ENCODE measurements at regions not wholly inside any gene's neighbourhood (a gene's known extent, or its start where the extent isn't known, plus 50 kb on each side); places are given as distances from the start of the nearest gene placed in this dataset.
"Not testable (repeated sequence)": the region's sequence is repeated elsewhere in the genome, so short reads cannot be mapped to it uniquely, and the experiment has no call there.

DNA sequence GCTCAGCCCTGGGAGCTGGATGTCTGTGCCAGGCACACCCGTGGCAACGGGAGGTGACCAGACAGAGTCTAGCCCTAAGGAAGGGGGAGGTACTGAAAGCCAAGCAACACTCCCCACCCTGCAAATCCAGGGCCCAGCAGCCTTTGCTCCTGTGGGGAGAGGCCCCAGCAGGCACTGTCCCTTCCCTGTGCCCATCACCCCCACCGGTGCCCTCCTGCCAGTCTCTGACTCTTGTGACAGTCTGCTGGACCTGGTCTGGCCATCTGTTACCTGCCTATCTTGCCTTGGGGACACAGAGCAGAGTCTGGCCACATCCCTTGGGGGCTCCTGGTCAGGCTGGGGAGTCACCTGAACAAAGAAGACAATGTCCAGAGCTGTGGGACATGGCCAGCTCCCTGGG lies 520.2 kb downstream of the TP53TG3F start:
- H3K9me3 ChIP-seq (ENCODE audit: low read length); H3K27ac ChIP-seq (ENCODE audit: extremely low read length, insufficient read depth, low read length); CTCF ChIA-PET (ENCODE audit: low intra/inter-chr PET ratio, low total read pairs); H3K27me3 ChIP-seq (ENCODE audit: control insufficient read depth in 1 of 2, insufficient read depth in 2 of 2, low read length in 2 of 2); H2AFZ ChIP-seq (ENCODE audit: low read length); POLR2A ChIA-PET; DNase-seq (ENCODE audit: low spot score); H4K20me1 ChIP-seq (ENCODE audit: insufficient read depth, low read length); H3K4me2 ChIP-seq (ENCODE audit: low read depth, low read length); H3K79me2 ChIP-seq (ENCODE audit: insufficient read depth, low read length); H3K9ac ChIP-seq (ENCODE audit: insufficient read depth, low read depth, low read length); H3K4me3 ChIP-seq (replicated peaks in 1 of 3; ENCODE audit: insufficient read depth in 1 of 3, low read depth in 2 of 3, low read length in 3 of 3); in situ Hi-C loops (cut with HindIII; ENCODE audit: extremely low pct_ligation_motif_present, low pct_unique_long_range_greater_than_20kb); BruUV-seq (replicated peaks); FAIRE-seq; H3K36me3 ChIP-seq (replicated peaks in 1 of 2; ENCODE audit: control insufficient read depth in 1 of 2, insufficient read depth in 2 of 2, low read length in 2 of 2); ATAC-seq; H3K4me1 ChIP-seq (ENCODE audit: insufficient read depth, low read length); intact Hi-C loops (cut with micrococcal nuclease; ENCODE audit: unreplicated experiment): not testable (repeated sequence)
- WGBS (ENCODE audit: low lambda C conversion rate) = no CpG with 5 or more reads among the region's 3 CpGs

DNA sequence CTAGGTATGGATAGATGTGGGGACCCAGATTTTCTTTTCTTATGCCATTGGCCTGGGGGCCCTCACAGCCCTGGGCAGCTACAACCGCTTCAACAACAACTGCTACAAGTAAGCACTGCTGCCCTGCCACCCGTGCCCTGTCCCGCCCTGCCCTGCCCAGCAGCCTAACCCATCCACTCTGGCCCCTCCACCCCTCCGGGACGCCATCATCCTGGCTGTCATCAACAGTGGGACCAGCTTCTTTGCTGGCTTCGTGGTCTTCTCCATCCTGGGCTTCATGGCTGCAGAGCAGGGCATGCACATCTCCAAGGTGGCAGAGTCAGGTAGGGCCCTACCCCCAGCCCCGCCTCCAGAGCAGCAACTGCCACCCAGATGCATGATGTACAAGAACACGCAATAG lies 521.3 kb downstream of the TP53TG3F start:
- not testable (repeated sequence) for H2AFZ ChIP-seq (ENCODE audit: low read length)

DNA sequence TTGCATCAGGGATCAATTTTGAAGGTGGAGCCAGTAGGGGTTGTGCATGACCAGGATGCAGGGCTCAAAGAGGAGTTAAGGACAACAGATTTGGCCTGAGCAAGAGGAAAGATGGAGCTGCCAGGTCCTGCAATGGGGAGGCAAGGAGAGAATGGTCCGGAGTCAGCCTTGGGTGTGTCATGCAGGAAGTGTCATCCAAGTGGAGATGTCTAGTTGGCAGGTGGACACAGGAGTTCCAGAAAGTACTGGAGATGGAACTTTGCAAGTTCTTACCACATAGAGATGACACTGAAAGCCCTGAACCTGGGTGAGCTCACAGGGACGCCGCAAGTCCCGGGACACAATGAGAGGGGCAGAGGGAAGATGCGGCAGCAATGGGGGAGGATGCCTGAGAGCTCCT lies 525.0 kb downstream of the TP53TG3F start:
- H4K20me1 ChIP-seq (ENCODE audit: insufficient read depth, low read length); H3K27ac ChIP-seq (ENCODE audit: extremely low read length, insufficient read depth, low read length); H3K27me3 ChIP-seq (ENCODE audit: control insufficient read depth in 1 of 2, insufficient read depth in 2 of 2, low read length in 2 of 2); ATAC-seq; H2AFZ ChIP-seq (ENCODE audit: low read length); DNase-seq (ENCODE audit: low spot score); H3K36me3 ChIP-seq (replicated peaks in 1 of 2; ENCODE audit: control insufficient read depth in 1 of 2, insufficient read depth in 2 of 2, low read length in 2 of 2); intact Hi-C loops (cut with micrococcal nuclease; ENCODE audit: unreplicated experiment); BruUV-seq (replicated peaks); H3K4me3 ChIP-seq (replicated peaks in 1 of 3; ENCODE audit: insufficient read depth in 1 of 3, low read depth in 2 of 3, low read length in 3 of 3); in situ Hi-C loops (cut with HindIII; ENCODE audit: extremely low pct_ligation_motif_present, low pct_unique_long_range_greater_than_20kb); H3K9me3 ChIP-seq (ENCODE audit: low read length); H3K79me2 ChIP-seq (ENCODE audit: insufficient read depth, low read length); H3K4me1 ChIP-seq (ENCODE audit: insufficient read depth, low read length); POLR2A ChIA-PET; CTCF ChIA-PET (ENCODE audit: low intra/inter-chr PET ratio, low total read pairs); FAIRE-seq; H3K4me2 ChIP-seq (ENCODE audit: low read depth, low read length); H3K9ac ChIP-seq (ENCODE audit: insufficient read depth, low read depth, low read length): not testable (repeated sequence)
- no CpG with 5 or more reads among the region's 5 CpGs for WGBS (ENCODE audit: low lambda C conversion rate)

More for the DNA sequence above, 521.3 kb downstream of the TP53TG3F start:
- H3K27me3 ChIP-seq (ENCODE audit: control insufficient read depth in 1 of 2, insufficient read depth in 2 of 2, low read length in 2 of 2); BruUV-seq (replicated peaks); H3K4me1 ChIP-seq (ENCODE audit: insufficient read depth, low read length); ATAC-seq; FAIRE-seq; intact Hi-C loops (cut with micrococcal nuclease; ENCODE audit: unreplicated experiment); CTCF ChIA-PET (ENCODE audit: low intra/inter-chr PET ratio, low total read pairs); H3K27ac ChIP-seq (ENCODE audit: extremely low read length, insufficient read depth, low read length); H3K79me2 ChIP-seq (ENCODE audit: insufficient read depth, low read length); POLR2A ChIA-PET; H3K36me3 ChIP-seq (replicated peaks in 1 of 2; ENCODE audit: control insufficient read depth in 1 of 2, insufficient read depth in 2 of 2, low read length in 2 of 2); in situ Hi-C loops (cut with HindIII; ENCODE audit: extremely low pct_ligation_motif_present, low pct_unique_long_range_greater_than_20kb); DNase-seq (ENCODE audit: low spot score); H3K4me3 ChIP-seq (replicated peaks in 1 of 3; ENCODE audit: insufficient read depth in 1 of 3, low read depth in 2 of 3, low read length in 3 of 3); H3K4me2 ChIP-seq (ENCODE audit: low read depth, low read length); H3K9ac ChIP-seq (ENCODE audit: insufficient read depth, low read depth, low read length); H3K9me3 ChIP-seq (ENCODE audit: low read length); H4K20me1 ChIP-seq (ENCODE audit: insufficient read depth, low read length): not testable (repeated sequence)
- WGBS (ENCODE audit: low lambda C conversion rate) = no CpG with 5 or more reads among the region's 8 CpGs

DNA sequence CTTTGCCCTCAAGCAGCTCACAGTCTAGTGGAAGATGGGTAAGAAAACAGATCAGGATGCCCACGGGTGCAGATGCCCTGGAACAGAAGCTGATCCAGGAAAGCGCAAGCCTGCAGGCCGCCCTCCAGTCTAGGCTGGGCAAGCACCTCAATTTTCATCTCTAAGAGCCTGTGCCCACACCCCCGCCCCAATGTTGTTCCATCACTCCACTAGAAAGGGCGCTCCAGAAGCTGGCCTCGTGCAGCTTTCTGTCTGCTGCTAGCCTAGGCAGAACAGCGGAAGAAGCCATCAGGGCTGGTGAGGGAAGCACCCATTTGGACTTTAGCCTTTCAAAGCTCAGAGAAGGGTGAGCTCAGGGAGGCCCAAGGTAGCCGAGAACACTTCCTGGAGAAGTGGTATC lies 527.1 kb downstream of the TP53TG3F start:
- DNase-seq (ENCODE audit: low spot score); in situ Hi-C loops (cut with HindIII; ENCODE audit: extremely low pct_ligation_motif_present, low pct_unique_long_range_greater_than_20kb): not testable (repeated sequence)

More for the DNA sequence above, 527.1 kb downstream of the TP53TG3F start:
- ATAC-seq = peak; percentile 15
- H3K4me1 ChIP-seq (ENCODE audit: insufficient read depth, low read length); H3K27me3 ChIP-seq (ENCODE audit: control insufficient read depth in 1 of 2, insufficient read depth in 2 of 2, low read length in 2 of 2); H3K36me3 ChIP-seq (replicated peaks in 1 of 2; ENCODE audit: control insufficient read depth in 1 of 2, insufficient read depth in 2 of 2, low read length in 2 of 2); H3K79me2 ChIP-seq (ENCODE audit: insufficient read depth, low read length); POLR2A ChIA-PET; H3K4me2 ChIP-seq (ENCODE audit: low read depth, low read length); BruUV-seq (replicated peaks); H3K9ac ChIP-seq (ENCODE audit: insufficient read depth, low read depth, low read length); CTCF ChIA-PET (ENCODE audit: low intra/inter-chr PET ratio, low total read pairs); intact Hi-C loops (cut with micrococcal nuclease; ENCODE audit: unreplicated experiment); H3K9me3 ChIP-seq (ENCODE audit: low read length); H3K27ac ChIP-seq (ENCODE audit: extremely low read length, insufficient read depth, low read length); H2AFZ ChIP-seq (ENCODE audit: low read length); H4K20me1 ChIP-seq (ENCODE audit: insufficient read depth, low read length); FAIRE-seq; H3K4me3 ChIP-seq (replicated peaks in 1 of 3; ENCODE audit: insufficient read depth in 1 of 3, low read depth in 2 of 3, low read length in 3 of 3): not testable (repeated sequence)
- WGBS (ENCODE audit: low lambda C conversion rate) = 30% methylated on average over 6 of the region's 8 CpGs

Data from HepG2 (cell line).